GM12865 (cell line): ENCODE measurements at regions not wholly inside any gene's neighbourhood (a gene's known extent, or its start where the extent isn't known, plus 50 kb on each side); places are given as distances from the start of the nearest gene placed in this dataset.

ENCODE experiments used
- DNase-seq: peaks from one replicate; pipeline ENCODE4 v3.0.0; 2010; ENCODE audit warnings: low read depth
- H3K4me3 ChIP-seq: 2 replicates; pipeline ENCODE4 v1.5.1; 2011; ENCODE audit warnings: mild to moderate bottlenecking, low read depth, low read length, control low read depth
- TF ChIP-seq, protein P1 (sequence below): IDR thresholded peaks from 2 replicates; pipeline ENCODE4 v1.5.1; 2011; ENCODE audit warnings: low read length, control low read depth, low read depth, inconsistent platforms; ENCODE audit not compliant: insufficient read depth; ENCODE audit errors: missing control alignments

- H3K4me3 ChIP-seq, result no peak overlapping the region
- DNase-seq, result no peak
- TF ChIP-seq, protein P1, sequence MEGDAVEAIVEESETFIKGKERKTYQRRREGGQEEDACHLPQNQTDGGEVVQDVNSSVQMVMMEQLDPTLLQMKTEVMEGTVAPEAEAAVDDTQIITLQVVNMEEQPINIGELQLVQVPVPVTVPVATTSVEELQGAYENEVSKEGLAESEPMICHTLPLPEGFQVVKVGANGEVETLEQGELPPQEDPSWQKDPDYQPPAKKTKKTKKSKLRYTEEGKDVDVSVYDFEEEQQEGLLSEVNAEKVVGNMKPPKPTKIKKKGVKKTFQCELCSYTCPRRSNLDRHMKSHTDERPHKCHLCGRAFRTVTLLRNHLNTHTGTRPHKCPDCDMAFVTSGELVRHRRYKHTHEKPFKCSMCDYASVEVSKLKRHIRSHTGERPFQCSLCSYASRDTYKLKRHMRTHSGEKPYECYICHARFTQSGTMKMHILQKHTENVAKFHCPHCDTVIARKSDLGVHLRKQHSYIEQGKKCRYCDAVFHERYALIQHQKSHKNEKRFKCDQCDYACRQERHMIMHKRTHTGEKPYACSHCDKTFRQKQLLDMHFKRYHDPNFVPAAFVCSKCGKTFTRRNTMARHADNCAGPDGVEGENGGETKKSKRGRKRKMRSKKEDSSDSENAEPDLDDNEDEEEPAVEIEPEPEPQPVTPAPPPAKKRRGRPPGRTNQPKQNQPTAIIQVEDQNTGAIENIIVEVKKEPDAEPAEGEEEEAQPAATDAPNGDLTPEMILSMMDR, result no peak
Measured at GRCh38 chr7:130996205-130996832, 262.3 kb upstream of the KLF14 start.

GRCh38 chr7:130996833-130997231 lies 262.8 kb upstream of the KLF14 start:
- DNase-seq, result no peak

GRCh38 chr7:130998993-130999602 lies 265.1 kb upstream of the KLF14 start:
- no peak overlapping the region for H3K4me3 ChIP-seq
- no peak for DNase-seq
- TF ChIP-seq, protein P1, result no peak

More at GRCh38 chr7:130996833-130997231, 262.8 kb upstream of the KLF14 start:
- no peak overlapping the region for H3K4me3 ChIP-seq
- TF ChIP-seq, protein P1, result no peak

GRCh38 chr7:130999926-131000325 lies 265.9 kb upstream of the KLF14 start:
- TF ChIP-seq, protein P1, result no peak
- no peak for DNase-seq
- H3K4me3 ChIP-seq, result no peak overlapping the region

GRCh38 chr7:131000389-131000788 lies 266.4 kb upstream of the KLF14 start:
- TF ChIP-seq, protein P1, result no peak
- H3K4me3 ChIP-seq, result no peak overlapping the region
- DNase-seq, result no peak

DNA sequence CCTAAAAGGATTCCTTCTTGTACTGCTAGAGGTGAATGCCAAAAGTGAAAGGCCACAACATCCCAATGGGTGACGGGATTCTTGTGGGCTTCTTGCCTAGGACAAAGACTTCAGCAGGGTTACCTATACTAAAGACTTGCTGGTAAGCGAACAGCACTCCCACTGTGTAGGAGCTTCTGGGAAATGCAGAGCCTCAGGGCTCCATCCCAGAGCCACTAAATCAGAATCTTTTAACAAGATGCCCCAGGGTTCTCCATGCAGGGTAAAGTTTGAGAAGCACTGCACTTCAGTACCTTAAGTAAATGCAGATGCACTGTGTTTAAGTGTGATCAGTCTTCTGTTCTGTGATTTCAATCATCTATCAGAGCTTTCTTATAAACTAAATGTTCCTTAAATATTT lies 266.9 kb upstream of the KLF14 start:
- TF ChIP-seq, protein P1, result no peak
- H3K4me3 ChIP-seq, result no peak overlapping the region
- DNase-seq, result no peak

GRCh38 chr7:131002600-131002999 lies 268.6 kb upstream of the KLF14 start:
- no peak overlapping the region for H3K4me3 ChIP-seq
- DNase-seq, result no peak
- TF ChIP-seq, protein P1, result no peak
